HUES64 (cell line): ENCODE measurements at regions not wholly inside any gene's neighbourhood (a gene's known extent, or its start where the extent isn't known, plus 50 kb on each side); places are given as distances from the start of the nearest gene placed in this dataset.
"Not testable (repeated sequence)": the region's sequence is repeated elsewhere in the genome, so short reads cannot be mapped to it uniquely, and the experiment has no call there.

ENCODE experiments used
- H3K27ac ChIP-seq: 2 replicates; pipeline ENCODE4 v1.7.0; 2013; ENCODE audit warnings: low read depth, low read length, inconsistent platforms
- H3K27me3 ChIP-seq: 2 replicates; pipeline ENCODE4 v1.6.1; 2013; ENCODE audit warnings: mild to moderate bottlenecking, low read length; ENCODE audit not compliant: insufficient read depth
- H3K36me3 ChIP-seq: 2 replicates; pipeline ENCODE4 v1.6.1; 2013; ENCODE audit warnings: mild to moderate bottlenecking, low read length; ENCODE audit not compliant: insufficient read depth
- H3K4me1 ChIP-seq: 2 replicates; pipeline ENCODE4 v1.6.1; 2013; ENCODE audit warnings: mild to moderate bottlenecking, low read length, moderate library complexity; ENCODE audit not compliant: insufficient read depth
- H3K4me3 ChIP-seq: 2 replicates; pipeline ENCODE4 v1.5.1; 2013; ENCODE audit warnings: mild to moderate bottlenecking, low read length, moderate library complexity
- H3K9ac ChIP-seq: 2 replicates; pipeline ENCODE4 v1.6.1; 2013; ENCODE audit warnings: mild to moderate bottlenecking, low read depth, low read length
- H3K9me3 ChIP-seq: 2 replicates; pipeline ENCODE4 v1.6.1; 2013; ENCODE audit warnings: low read depth, low read length; ENCODE audit not compliant: insufficient read depth
- WGBS: fragments of 150-250, 120-280 bp; methylation state at CpG from one replicate; pipeline ENCODE4 v1.1.7; 2013; ENCODE audit warnings: missing lambda C conversion rate; 5-methylcytosine and 5-hydroxymethylcytosine counted together

GRCh38 chr16:31581065-31581464, 53.4 kb downstream of the AHSP start:
- not testable (repeated sequence) for H3K36me3 ChIP-seq, H3K4me3 ChIP-seq, H3K27me3 ChIP-seq, H3K9ac ChIP-seq, H3K4me1 ChIP-seq, H3K27ac ChIP-seq
- H3K9me3 ChIP-seq: peaks cover 41% of the 10 kb centered on the region
- 84% methylated on average over 2 of the region's 2 CpGs for WGBS

GRCh38 chr16:31601737-31602384, 74.2 kb downstream of the AHSP start:
- not testable (repeated sequence) for H3K27ac ChIP-seq, H3K4me3 ChIP-seq, H3K4me1 ChIP-seq, H3K27me3 ChIP-seq, H3K9ac ChIP-seq, H3K36me3 ChIP-seq
- WGBS: 93% methylated on average over 8 of the region's 9 CpGs
- peaks cover 88% of the 10 kb centered on the region for H3K9me3 ChIP-seq

- no peak overlapping the region for H3K9ac ChIP-seq
- H3K27me3 ChIP-seq: no peaks in the 10 kb centered on the region
- no peak overlapping the region for H3K27ac ChIP-seq
- no peaks in the 10 kb centered on the region for H3K36me3 ChIP-seq
- no peak overlapping the region for H3K4me3 ChIP-seq
- H3K9me3 ChIP-seq: peaks cover 77% of the 10 kb centered on the region
- H3K4me1 ChIP-seq: no peaks in the 10 kb centered on the region
Observed at GRCh38 chr16:31618130-31618529, 90.4 kb downstream of the AHSP start.

GRCh38 chr16:31636433-31636832, 108.7 kb downstream of the AHSP start:
- Histone ChIP-seq H3K27ac (no peak overlapping the region), H3K36me3 (no peaks in the 10 kb centered on the region), H3K9ac (no peak overlapping the region), H3K4me3 (no peak overlapping the region), H3K4me1 (no peaks in the 10 kb centered on the region), H3K27me3 (no peaks in the 10 kb centered on the region), H3K9me3 (peaks cover 50% of the 10 kb centered on the region)
- WGBS: 84% methylated on average over 7 of the region's 7 CpGs

GRCh38 chr16:31641279-31641678, 113.6 kb downstream of the AHSP start:
- Histone ChIP-seq H3K27ac (no peak overlapping the region), H3K27me3 (no peaks in the 10 kb centered on the region), H3K4me3 (no peak overlapping the region), H3K9ac (no peak overlapping the region), H3K36me3 (no peaks in the 10 kb centered on the region), H3K9me3 (peaks cover 90% of the 10 kb centered on the region), H3K4me1 (no peaks in the 10 kb centered on the region)
- WGBS: 65% methylated on average over 2 of the region's 4 CpGs

GRCh38 chr16:31655674-31656073, 128.0 kb downstream of the AHSP start:
- H3K4me3 ChIP-seq, H3K4me1 ChIP-seq, H3K36me3 ChIP-seq, H3K9ac ChIP-seq, H3K27me3 ChIP-seq, H3K27ac ChIP-seq: not testable (repeated sequence)
- WGBS: 86% methylated on average over 4 of the region's 4 CpGs
- H3K9me3 ChIP-seq: peaks cover 79% of the 10 kb centered on the region

GRCh38 chr16:31664683-31665482, 137.2 kb downstream of the AHSP start:
- H3K36me3 ChIP-seq: no peaks in the 10 kb centered on the region
- H3K27me3 ChIP-seq: no peaks in the 10 kb centered on the region
- peaks cover 85% of the 10 kb centered on the region for H3K9me3 ChIP-seq
- 56% methylated on average over 3 of the region's 3 CpGs for WGBS
- H3K4me1 ChIP-seq: no peaks in the 10 kb centered on the region
- no peak overlapping the region for H3K27ac ChIP-seq
- no peak overlapping the region for H3K9ac ChIP-seq
- H3K4me3 ChIP-seq: no peak overlapping the region

GRCh38 chr16:31674686-31675085, 147.0 kb downstream of the AHSP start:
- H3K9me3 ChIP-seq: peaks cover 93% of the 10 kb centered on the region
- H3K4me1 ChIP-seq: no peaks in the 10 kb centered on the region
- H3K27ac ChIP-seq: no peak overlapping the region
- H3K9ac ChIP-seq: no peak overlapping the region
- no CpG with 5 or more reads among the region's 1 CpG for WGBS
- H3K4me3 ChIP-seq: no peak overlapping the region
- no peaks in the 10 kb centered on the region for H3K27me3 ChIP-seq
- no peaks in the 10 kb centered on the region for H3K36me3 ChIP-seq

GRCh38 chr16:31676731-31677130, 149.0 kb downstream of the AHSP start:
- Histone ChIP-seq H3K36me3 (no peaks in the 10 kb centered on the region), H3K9me3 (peaks cover 92% of the 10 kb centered on the region), H3K27ac (no peak overlapping the region), H3K9ac (no peak overlapping the region), H3K27me3 (no peaks in the 10 kb centered on the region), H3K4me1 (no peaks in the 10 kb centered on the region), H3K4me3 (no peak overlapping the region)

GRCh38 chr16:31678649-31679325, 151.1 kb downstream of the AHSP start:
- Histone ChIP-seq H3K9ac (no peak overlapping the region), H3K9me3 (peaks cover 87% of the 10 kb centered on the region), H3K36me3 (no peaks in the 10 kb centered on the region), H3K27me3 (no peaks in the 10 kb centered on the region), H3K4me1 (no peaks in the 10 kb centered on the region), H3K4me3 (no peak overlapping the region), H3K27ac (no peak overlapping the region)
- WGBS: 85% methylated on average over 7 of the region's 7 CpGs

GRCh38 chr16:31689331-31689730, 161.6 kb downstream of the AHSP start:
- 49% methylated on average over 2 of the region's 2 CpGs for WGBS
- H3K4me1 ChIP-seq, H3K27me3 ChIP-seq, H3K27ac ChIP-seq, H3K4me3 ChIP-seq, H3K9ac ChIP-seq, H3K36me3 ChIP-seq: not testable (repeated sequence)
- peaks cover 19% of the 10 kb centered on the region for H3K9me3 ChIP-seq
